NCI-H2171 (cell line): ENCODE measurements at regions not wholly inside any gene's neighbourhood (a gene's known extent, or its start where the extent isn't known, plus 50 kb on each side); places are given as distances from the start of the nearest gene placed in this dataset.
"Not testable (repeated sequence)": the region's sequence is repeated elsewhere in the genome, so short reads cannot be mapped to it uniquely, and the experiment has no call there.

Experiments used
- DNase-seq: peaks from one replicate; lab custom pipeline; 2025; lab: John Stamatoyannopoulos, UW

GRCh38 chrX:89539150-89539549, 382.6 kb upstream of the TGIF2LX start:
- not testable (repeated sequence) for DNase-seq

- DNase-seq, result not testable (repeated sequence)
Observed at GRCh38 chrX:89557146-89557545, 364.6 kb upstream of the TGIF2LX start.

DNA sequence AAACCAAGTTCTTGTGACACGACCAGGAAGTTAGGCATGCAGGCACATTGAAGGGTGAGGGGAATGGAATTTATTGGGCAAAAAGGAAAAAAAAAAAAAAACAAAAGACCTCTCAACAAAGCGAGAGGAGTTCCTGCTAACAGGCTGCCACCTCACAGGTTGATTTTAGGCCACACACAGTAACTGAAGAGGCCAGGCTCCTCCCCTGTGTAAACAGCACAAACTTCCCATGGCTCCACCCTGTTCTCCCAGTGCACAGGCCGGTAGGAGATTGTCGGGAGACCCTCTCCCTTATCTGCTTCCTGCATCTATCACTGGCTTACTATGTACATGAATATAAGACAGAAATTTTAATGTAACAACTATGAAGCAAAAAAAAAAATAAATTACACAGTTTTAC, 359.6 kb upstream of the TGIF2LX start:
- DNase-seq, result not testable (repeated sequence)

- DNase-seq, result not testable (repeated sequence)
Observed at GRCh38 chrX:89563107-89563506, 358.6 kb upstream of the TGIF2LX start.

DNA sequence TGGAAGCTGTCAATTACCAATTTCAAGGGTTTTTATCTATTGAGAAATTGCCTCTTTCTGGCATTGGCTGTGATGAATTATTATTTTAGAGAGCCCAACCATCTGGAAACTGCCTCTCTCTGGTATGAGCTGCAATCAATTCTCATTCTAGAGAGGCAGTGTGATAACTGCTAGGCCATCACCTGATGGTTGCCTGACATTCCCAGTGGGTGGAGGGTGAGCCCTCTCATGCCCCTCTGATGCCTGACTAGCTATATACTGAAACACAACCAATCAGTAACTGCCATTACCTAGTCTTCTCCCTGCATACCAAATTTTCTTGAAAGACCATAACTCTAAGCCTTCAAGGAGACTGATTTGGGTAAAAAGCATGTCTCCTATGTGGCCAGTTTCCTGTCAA, 353.9 kb upstream of the TGIF2LX start:
- not testable (repeated sequence) for DNase-seq

DNA sequence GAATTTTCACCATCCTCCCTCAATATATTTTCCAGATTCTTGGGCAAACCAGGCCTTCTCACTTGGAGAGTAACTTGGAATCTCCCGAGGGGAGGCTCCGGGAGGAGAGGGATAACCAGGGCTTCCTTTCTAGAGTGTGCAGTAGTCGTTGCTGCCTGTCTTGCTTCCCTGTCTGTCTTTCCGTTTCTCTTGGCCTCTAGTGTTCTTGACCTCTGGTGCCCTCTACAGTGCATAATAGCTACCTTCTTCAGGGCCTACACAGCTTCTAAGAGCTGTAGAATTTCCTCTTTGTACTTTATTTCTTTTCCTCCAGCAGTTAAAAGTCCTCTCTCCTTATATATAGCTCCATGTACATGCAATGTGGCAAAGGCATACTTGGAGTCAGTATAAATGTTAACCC, 339.8 kb upstream of the TGIF2LX start:
- not testable (repeated sequence) for DNase-seq

- DNase-seq, result not testable (repeated sequence)
Observed at GRCh38 chrX:89631858-89632257, 289.9 kb upstream of the TGIF2LX start.

GRCh38 chrX:89635887-89636286, 285.8 kb upstream of the TGIF2LX start:
- not testable (repeated sequence) for DNase-seq

GRCh38 chrX:89658662-89659061, 263.0 kb upstream of the TGIF2LX start:
- not testable (repeated sequence) for DNase-seq

DNA sequence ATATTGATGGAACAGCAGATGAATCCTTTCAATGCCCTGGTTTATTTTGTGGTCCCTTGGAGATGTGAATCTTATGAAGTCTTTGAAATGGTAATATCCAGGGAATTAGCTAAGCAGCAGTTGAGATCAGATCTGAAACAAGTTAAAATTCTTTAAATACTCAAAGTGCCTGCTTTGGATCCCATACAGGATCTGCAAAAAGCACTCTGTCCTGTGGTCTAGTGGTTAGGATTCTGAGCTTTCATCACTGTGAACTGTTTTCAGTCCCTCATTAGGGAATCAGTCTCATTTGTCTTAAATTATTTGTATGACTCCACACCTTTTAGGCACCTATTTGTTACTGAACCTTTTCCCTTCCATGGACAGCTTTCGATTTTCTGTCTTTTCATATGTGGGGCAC, 215.2 kb upstream of the TGIF2LX start:
- DNase-seq, result not testable (repeated sequence)

GRCh38 chrX:89707363-89707927, 214.3 kb upstream of the TGIF2LX start:
- DNase-seq, result not testable (repeated sequence)

DNA sequence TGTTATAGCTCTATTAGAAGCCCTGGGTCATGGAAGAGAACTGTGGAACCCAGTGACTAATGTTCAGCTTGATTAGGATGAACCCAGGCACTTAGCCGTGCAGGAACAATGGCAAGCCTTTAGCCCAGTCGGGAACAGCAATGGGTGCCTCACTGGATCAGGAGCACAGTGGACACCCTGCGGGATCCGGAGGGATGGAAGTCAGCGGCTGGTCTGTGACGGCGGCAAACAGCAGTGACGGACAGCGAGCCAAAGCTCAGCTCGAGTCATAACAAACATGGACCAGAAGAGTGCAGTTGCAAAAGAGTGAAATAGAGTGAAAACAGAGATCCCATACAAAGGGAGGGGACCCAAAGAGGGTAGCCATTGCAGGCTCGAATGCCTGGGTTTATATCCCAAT, 187.3 kb upstream of the TGIF2LX start:
- DNase-seq, result not testable (repeated sequence)

GRCh38 chrX:89756466-89756865, 165.2 kb upstream of the TGIF2LX start:
- not testable (repeated sequence) for DNase-seq

GRCh38 chrX:89757767-89758166, 163.9 kb upstream of the TGIF2LX start:
- DNase-seq, result not testable (repeated sequence)

GRCh38 chrX:89759076-89759685, 162.5 kb upstream of the TGIF2LX start:
- not testable (repeated sequence) for DNase-seq

- DNase-seq, result not testable (repeated sequence)
Observed at GRCh38 chrX:89771639-89772038, 150.1 kb upstream of the TGIF2LX start.

DNA sequence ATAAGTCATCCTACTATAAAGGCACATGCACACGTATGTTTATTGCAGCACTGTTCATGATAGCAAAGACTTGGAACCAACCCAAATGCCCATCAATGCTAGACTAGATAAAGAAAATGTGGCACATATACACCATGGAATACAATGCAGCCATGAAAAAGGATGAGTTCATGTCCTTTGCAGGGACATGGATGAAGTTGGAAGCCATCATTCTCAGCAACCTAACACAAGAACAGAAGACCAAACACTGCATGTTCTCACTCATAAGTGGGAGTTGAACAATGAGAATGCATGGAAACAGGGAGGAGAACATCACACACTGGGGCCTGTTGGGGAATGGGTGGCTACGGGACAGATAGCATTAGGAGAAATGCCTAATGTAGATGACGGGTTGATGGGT, 110.3 kb upstream of the TGIF2LX start:
- not testable (repeated sequence) for DNase-seq

- not testable (repeated sequence) for DNase-seq
Observed at GRCh38 chrX:89839723-89840122, 82.0 kb upstream of the TGIF2LX start.

DNA sequence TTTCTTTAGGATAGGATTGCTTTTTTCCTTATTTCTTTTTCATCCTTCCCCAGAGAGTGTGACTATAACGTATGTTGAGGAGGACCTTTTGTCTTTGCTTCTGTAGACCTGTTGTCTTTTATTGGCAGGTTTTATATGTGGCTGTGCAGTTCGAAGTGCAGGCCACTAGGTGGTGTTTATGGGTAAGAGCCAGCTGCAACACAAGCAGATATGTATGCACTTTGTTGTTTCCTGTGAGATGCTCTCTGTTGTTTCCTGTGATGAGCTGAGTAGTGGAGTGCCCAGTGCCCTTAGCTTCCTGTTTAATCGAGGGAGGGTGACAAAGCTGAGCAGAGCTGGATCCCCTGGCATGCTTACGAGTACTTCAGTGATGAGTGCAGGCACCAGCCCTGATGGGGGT, 50.0 kb upstream of the TGIF2LX start:
- peak; percentile 0 for DNase-seq
